Tibial nerve (tissue), 4 donors: ENCODE measurements at regions not wholly inside any gene's neighbourhood (a gene's known extent, or its start where the extent isn't known, plus 50 kb on each side); places are given as distances from the start of the nearest gene placed in this dataset.

Source experiments
- DNase-seq, 2 donors: peaks; one replicate each; pipeline ENCODE4 v3.0.0-alpha.2; 2019; ENCODE audit warnings: low spot score in 2 of 2
- H3K27ac ChIP-seq, 4 donors: fragments of 200-600 bp; sonication (generic) in 3 of 4; one replicate each; pipeline ENCODE4 v1.5.1; 2017 to 2019; ENCODE audit warnings: mild to moderate bottlenecking in 1 of 4
- H3K27me3 ChIP-seq, 2 donors: fragments of 200-600 bp; sonication (generic) in 1 of 2; one replicate each; pipeline versions ENCODE4 v1.5.1 to v1.6.0; 2017 to 2019
- H3K36me3 ChIP-seq, 3 donors: fragments of 200-600 bp; sonication (generic); one replicate each; pipeline ENCODE4 v1.5.1; 2018 to 2019
- H3K4me1 ChIP-seq, 4 donors: fragments of 200-600 bp; sonication (generic) in 3 of 4; one replicate each; pipeline ENCODE4 v1.5.1; 2017 to 2019
- H3K4me3 ChIP-seq, 4 donors: fragments of 200-600 bp; sonication (generic) in 3 of 4; one replicate each; pipeline ENCODE4 v1.5.1; 2017 to 2019; ENCODE audit warnings: mild to moderate bottlenecking in 1 of 4, moderate library complexity in 1 of 4
- H3K9me3 ChIP-seq, 4 donors: fragments of 200-600 bp; sonication (generic) in 3 of 4; one replicate each; pipeline ENCODE4 v1.5.1; 2017 to 2019
- CTCF ChIP-seq, 5 experiments: fragments of 200-600 bp in 3 of 5; fragments of 450-650 bp in 2 of 5; sonication (generic) in 3 of 5; IDR thresholded peaks; one replicate each; pipeline ENCODE4 v1.5.1; 2016 to 2019; ENCODE audit warnings: antibody characterized with exemption in 5 of 5, mild to moderate bottlenecking in 3 of 5, moderate library complexity in 2 of 5
- EP300 ChIP-seq, 2 donors: sonication (generic); formaldehyde crosslinking; IDR thresholded peaks; one replicate each; pipeline ENCODE4 v1.6.1; 2017; ENCODE audit warnings: antibody characterized with exemption in 2 of 2, mild to moderate bottlenecking in 1 of 2
- POLR2A ChIP-seq, 2 donors: fragments of 450-650 bp; IDR thresholded peaks; one replicate each; pipeline ENCODE4 v1.6.1; 2017; ENCODE audit warnings: antibody characterized with exemption in 2 of 2, mild to moderate bottlenecking in 2 of 2, moderate library complexity in 2 of 2
- WGBS, 2 donors: methylation state at CpG; one replicate each; pipeline ENCODE4 v1.1.5; 2018; 5-methylcytosine and 5-hydroxymethylcytosine counted together

GRCh38 chr19:28426110-28426729, 786.7 kb downstream of the UQCRFS1 start:
- H3K4me1 ChIP-seq = no peaks in the 10 kb centered on the region

GRCh38 chr19:28425046-28425931, 787.7 kb downstream of the UQCRFS1 start:
- H3K27me3 ChIP-seq = no peaks in the 10 kb centered on the region
- 30 to 41% methylated on average over 13 of the region's 13 CpGs for whole genome bisulfite sequencing, 2 donors

More at GRCh38 chr19:28426110-28426729, 786.7 kb downstream of the UQCRFS1 start:
- Histone ChIP-seq H3K27ac (no peak overlapping the region), H3K36me3 (no peaks in the 10 kb centered on the region), H3K27me3 (no peaks in the 10 kb centered on the region), H3K9me3 (no peaks in the 10 kb centered on the region), H3K4me3 (no peak overlapping the region)
- TF ChIP-seq EP300 (IDR thresholded peaks at IDR 0.05) (no peak), POLR2A (IDR thresholded peaks at IDR 0.05) (no peak), CTCF (IDR thresholded peaks at IDR 0.05) (no peak)
- WGBS, 2 donors = 50 to 54% methylated on average over 7 of the region's 7 CpGs
- no peak for DNase-seq

GRCh38 chr19:28424662-28425045, 788.3 kb downstream of the UQCRFS1 start:
- 43 to 47% methylated on average over 4 of the region's 4 CpGs for WGBS, 2 donors
- no peak for DNase-seq
- Histone ChIP-seq H3K9me3 (no peaks in the 10 kb centered on the region), H3K4me3 (no peak overlapping the region), H3K27me3 (no peaks in the 10 kb centered on the region), H3K36me3 (no peaks in the 10 kb centered on the region), H3K27ac (no peak overlapping the region), H3K4me1 (no peaks in the 10 kb centered on the region)
- TF ChIP-seq CTCF (IDR thresholded peaks at IDR 0.05) (no peak), EP300 (IDR thresholded peaks at IDR 0.05) (no peak), POLR2A (IDR thresholded peaks at IDR 0.05) (no peak)

More at GRCh38 chr19:28425046-28425931, 787.7 kb downstream of the UQCRFS1 start:
- Histone ChIP-seq H3K4me1 (no peaks in the 10 kb centered on the region), H3K4me3 (no peak overlapping the region), H3K36me3 (no peaks in the 10 kb centered on the region), H3K27ac (no peak overlapping the region), H3K9me3 (no peaks in the 10 kb centered on the region)
- no peak for TF ChIP-seq POLR2A (IDR thresholded peaks at IDR 0.05)
- no peak for TF ChIP-seq CTCF (IDR thresholded peaks at IDR 0.05)
- TF ChIP-seq EP300 (IDR thresholded peaks at IDR 0.05) = no peak
- DNase-seq = no peak

GRCh38 chr19:28424077-28424476, 788.9 kb downstream of the UQCRFS1 start:
- Histone ChIP-seq H3K36me3 (no peaks in the 10 kb centered on the region), H3K4me1 (no peaks in the 10 kb centered on the region), H3K27ac (no peak overlapping the region), H3K27me3 (no peaks in the 10 kb centered on the region), H3K9me3 (no peaks in the 10 kb centered on the region), H3K4me3 (no peak overlapping the region)
- TF ChIP-seq EP300 (IDR thresholded peaks at IDR 0.05) (no peak), CTCF (IDR thresholded peaks at IDR 0.05) (no peak), POLR2A (IDR thresholded peaks at IDR 0.05) (no peak)
- 46 to 49% methylated on average over 5 of the region's 5 CpGs for WGBS, 2 donors
- no peak for DNase-seq
